Osteocyte (in vitro differentiated cells): ENCODE measurements at regions not wholly inside any gene's neighbourhood (a gene's known extent, or its start where the extent isn't known, plus 50 kb on each side); places are given as distances from the start of the nearest gene placed in this dataset.
A peak's percentile ranks its signal among the peaks of the same experiment; 100 is the strongest.
"Not testable (repeated sequence)": the region's sequence is repeated elsewhere in the genome, so short reads cannot be mapped to it uniquely, and the experiment has no call there.

Experiments
- DNase-seq: peaks from one replicate; pipeline ENCODE4 v3.0.0; 2021; ENCODE audit warnings: mixed read lengths; ENCODE audit not compliant: unreplicated experiment; ENCODE audit errors: extremely low spot score
- H3K27ac Mint-ChIP-seq: one replicate; pipeline ENCODE4 v1.8.0; 2021; ENCODE audit warnings: mild to moderate bottlenecking, mixed read lengths; ENCODE audit not compliant: unreplicated experiment
- H3K27me3 Mint-ChIP-seq: one replicate; pipeline ENCODE4 v1.8.0; 2021; ENCODE audit warnings: mixed read lengths; ENCODE audit not compliant: unreplicated experiment
- H3K36me3 Mint-ChIP-seq: one replicate; pipeline ENCODE4 v1.8.0; 2021; ENCODE audit warnings: mixed read lengths; ENCODE audit not compliant: unreplicated experiment
- H3K4me1 Mint-ChIP-seq: one replicate; pipeline ENCODE4 v1.8.0; 2021; ENCODE audit warnings: mixed read lengths; ENCODE audit not compliant: unreplicated experiment
- H3K4me3 Mint-ChIP-seq: one replicate; pipeline ENCODE4 v1.8.0; 2021; ENCODE audit warnings: mild to moderate bottlenecking, moderate library complexity, mixed read lengths; ENCODE audit not compliant: unreplicated experiment
- H3K9me3 Mint-ChIP-seq: one replicate; pipeline ENCODE4 v1.8.0; 2021; ENCODE audit warnings: mixed read lengths; ENCODE audit not compliant: unreplicated experiment

DNA sequence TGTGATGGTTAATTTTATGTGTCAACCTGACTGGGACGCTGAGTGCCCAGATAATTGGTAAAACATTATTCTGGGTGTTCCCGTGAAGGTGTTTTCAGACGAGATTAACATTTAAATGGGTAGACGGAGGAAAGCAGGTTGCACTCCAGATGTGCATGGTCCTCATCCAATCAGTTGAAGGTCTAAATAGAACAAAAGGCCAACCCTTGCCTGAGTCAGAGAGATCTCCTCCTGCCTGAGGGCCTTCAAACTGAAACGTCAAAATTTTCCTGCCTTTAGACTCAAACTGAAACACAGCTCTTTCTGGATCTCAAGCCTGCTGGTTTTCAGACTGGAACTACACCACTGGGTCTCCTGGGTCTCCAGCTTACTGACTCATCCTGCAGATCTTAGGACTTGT is 73.5 kb downstream of the NPIPA8 start:
- H3K27ac Mint-ChIP-seq, H3K27me3 Mint-ChIP-seq, DNase-seq, H3K36me3 Mint-ChIP-seq, H3K4me1 Mint-ChIP-seq, H3K4me3 Mint-ChIP-seq, H3K9me3 Mint-ChIP-seq: not testable (repeated sequence)

DNA sequence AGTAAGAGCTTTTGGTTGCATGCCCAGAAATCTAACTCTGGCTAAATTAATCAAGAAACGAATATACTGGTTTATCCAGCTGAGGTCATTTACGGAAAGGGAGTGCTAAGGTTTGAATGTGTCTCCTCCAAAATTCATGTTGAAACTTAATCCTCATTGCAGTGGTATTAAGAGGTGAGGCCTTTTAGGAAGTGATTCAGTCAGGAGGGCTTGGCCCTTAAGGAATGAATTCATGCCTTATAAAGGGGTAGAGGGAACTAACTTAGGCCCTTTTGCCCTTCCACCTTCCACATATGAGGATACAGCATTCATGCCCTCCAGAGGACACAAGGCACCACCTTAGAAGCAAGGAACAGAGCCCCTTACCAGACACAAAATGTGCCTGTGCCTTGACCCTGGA is 74.7 kb downstream of the NPIPA8 start:
- H3K27ac Mint-ChIP-seq, H3K27me3 Mint-ChIP-seq, H3K4me1 Mint-ChIP-seq, H3K9me3 Mint-ChIP-seq, DNase-seq, H3K4me3 Mint-ChIP-seq, H3K36me3 Mint-ChIP-seq: not testable (repeated sequence)

DNA sequence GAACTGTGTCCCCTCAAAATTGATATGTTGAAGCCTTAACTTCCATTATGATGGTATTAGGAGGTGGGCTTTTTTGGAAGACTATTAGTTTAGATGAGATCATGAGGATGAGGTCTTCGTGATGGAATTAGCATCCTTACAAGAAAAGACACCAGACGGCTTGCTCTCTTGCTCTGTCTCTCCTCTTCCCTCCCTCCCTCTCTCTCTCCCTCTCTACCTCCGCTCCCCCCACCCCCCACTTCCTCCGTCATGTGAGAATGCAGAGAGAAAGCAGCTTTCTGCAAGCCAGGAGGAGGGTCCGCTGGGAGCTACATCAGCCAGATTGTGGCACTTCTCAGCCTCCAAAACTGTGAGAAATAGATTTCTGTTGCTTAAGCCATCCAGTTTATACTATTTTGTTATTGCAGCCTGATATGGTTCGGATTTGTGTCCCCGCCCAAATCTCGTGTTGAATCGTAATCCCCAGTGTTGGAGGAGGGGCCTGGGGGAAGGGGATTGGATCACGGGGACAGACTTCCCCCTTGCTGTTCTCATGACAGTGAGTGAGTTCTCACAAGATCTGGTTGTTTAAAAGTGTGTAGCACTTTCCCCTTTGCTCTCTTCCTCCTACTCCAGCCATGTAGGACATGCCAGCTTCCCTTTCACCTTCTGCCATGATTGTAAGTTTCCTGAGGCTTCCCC is 76.9 kb downstream of the NPIPA8 start:
- not testable (repeated sequence) for H3K36me3 Mint-ChIP-seq, H3K9me3 Mint-ChIP-seq, H3K4me1 Mint-ChIP-seq, H3K27ac Mint-ChIP-seq, H3K4me3 Mint-ChIP-seq, DNase-seq, H3K27me3 Mint-ChIP-seq

DNA sequence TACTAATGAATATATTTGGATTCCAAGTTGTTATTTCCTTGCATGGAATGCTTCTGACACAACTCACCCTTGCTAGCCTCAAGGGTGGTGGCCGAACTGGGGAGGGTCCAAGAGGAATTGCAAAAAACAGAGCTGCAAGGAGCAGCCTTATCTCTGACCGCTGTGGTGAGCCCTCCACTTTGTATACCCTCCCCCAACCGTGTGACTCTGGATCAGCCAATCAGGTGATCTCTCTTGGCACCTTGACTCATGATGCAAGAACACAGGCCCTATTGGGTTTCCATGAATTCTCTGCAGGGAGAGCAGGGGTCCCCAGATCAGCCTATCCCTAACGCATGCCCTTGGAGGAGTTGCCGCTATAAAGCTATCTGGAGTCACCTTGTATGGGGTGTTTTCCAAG is 83.6 kb downstream of the NPIPA8 start:
- H3K27ac Mint-ChIP-seq, H3K9me3 Mint-ChIP-seq, H3K36me3 Mint-ChIP-seq, H3K4me1 Mint-ChIP-seq, H3K4me3 Mint-ChIP-seq, DNase-seq, H3K27me3 Mint-ChIP-seq: not testable (repeated sequence)

DNA sequence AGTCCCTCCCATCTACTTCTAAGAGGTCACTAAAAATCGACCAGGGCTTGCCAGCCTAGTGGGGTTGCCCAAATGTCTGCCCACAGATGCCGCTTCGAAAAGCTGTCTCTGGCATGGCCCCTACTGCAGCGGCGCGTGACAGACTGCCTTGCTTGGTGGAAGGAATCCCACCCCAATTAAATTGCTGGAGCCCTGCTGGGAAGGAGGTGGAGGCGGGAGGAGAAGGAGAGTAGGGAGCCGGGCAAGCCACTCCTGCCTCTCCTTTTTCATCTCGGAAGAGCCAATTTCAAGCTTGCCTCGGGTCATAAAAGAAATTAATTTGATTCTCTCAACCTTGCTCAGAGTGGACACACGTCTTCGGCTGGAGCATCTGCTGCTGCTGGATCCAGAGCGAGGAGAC is 106.0 kb downstream of the NPIPA8 start:
- not testable (repeated sequence) for H3K36me3 Mint-ChIP-seq, H3K27me3 Mint-ChIP-seq, H3K4me3 Mint-ChIP-seq, H3K27ac Mint-ChIP-seq, DNase-seq, H3K9me3 Mint-ChIP-seq, H3K4me1 Mint-ChIP-seq

DNA sequence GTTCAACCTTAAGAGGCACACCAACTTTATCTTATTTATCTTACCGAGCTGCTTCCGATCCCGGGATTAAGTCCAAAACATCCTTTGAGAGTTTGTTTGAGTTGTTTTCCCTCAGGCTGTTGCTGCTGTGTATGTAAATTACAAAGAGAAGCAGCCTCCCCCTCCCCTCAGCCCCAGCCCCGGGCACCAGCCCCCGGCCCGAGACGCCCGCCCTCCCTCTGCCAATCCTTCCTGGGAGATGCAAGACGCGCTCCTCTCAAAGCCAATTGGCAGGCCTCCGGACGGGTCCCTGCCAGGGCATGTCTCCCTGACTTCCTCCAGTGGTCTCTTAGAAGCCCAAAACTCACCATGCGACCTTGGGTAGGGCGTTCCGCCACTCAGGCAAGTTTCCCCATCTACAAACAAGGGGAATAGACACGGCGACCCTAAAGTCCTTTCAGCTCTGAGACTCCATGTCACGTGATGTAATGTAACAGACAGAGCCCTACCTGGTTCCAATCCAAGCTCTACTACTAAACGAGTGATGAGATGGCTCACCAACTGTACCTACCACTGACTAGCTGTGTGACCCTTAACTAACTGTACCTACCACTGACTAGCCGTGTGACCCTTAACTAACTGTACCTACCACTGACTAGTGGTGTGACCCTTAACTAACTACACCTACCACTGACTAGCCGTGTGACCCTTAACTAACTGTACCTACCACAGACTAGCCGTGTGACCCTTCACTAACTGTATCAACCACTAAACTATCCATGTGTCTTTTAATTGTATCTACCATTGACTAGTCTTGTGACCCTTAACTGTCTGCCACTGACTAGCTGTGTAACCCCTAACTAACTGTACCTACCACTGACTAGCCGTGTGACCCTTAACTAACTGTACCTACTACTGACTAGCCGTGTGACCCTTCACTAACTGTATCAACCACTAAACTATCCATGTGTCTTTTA is 114.2 kb downstream of the NPIPA8 start:
- not testable (repeated sequence) for H3K27ac Mint-ChIP-seq, H3K27me3 Mint-ChIP-seq, DNase-seq, H3K4me3 Mint-ChIP-seq, H3K4me1 Mint-ChIP-seq, H3K36me3 Mint-ChIP-seq, H3K9me3 Mint-ChIP-seq

DNA sequence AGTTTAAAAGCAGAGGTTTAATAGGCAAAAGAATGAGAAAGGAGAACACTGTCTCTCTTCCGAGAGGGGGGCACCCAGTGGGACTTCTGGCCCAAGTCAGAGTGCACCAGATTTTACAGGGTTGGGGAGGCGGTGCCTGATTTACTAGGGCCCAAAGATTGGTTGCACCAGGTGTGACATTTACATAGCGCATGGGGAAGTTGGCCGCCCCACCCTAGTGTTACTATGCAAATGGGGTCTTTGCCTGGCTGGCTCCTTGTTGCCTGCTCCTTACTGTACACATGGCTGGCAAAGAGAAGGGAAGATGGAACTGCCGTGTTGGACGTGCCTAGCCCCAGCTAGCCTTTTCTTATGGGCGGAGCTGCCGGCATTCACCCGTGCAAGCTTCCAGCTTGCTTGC is 118.8 kb downstream of the NPIPA8 start:
- H3K27me3 Mint-ChIP-seq, H3K36me3 Mint-ChIP-seq, H3K27ac Mint-ChIP-seq, DNase-seq, H3K9me3 Mint-ChIP-seq, H3K4me1 Mint-ChIP-seq, H3K4me3 Mint-ChIP-seq: not testable (repeated sequence)

DNA sequence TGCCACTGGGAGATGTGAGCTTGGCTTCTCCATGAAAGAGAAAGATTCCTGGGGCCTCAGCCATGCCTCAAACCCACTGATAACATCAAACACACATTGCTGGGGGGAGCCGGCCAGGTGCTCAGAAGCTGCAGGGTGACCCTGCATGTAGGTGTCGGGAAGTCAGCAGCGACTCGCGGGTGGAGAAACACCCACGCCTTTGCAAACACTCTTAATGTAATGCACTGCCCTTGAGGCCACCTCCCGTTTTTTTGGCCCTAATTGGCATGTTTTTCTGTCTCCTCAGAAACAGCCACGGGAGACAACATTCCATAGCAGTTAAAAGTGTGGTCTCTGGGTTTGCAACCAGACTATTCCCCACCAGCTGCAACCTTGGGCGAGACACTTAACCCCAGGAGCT is 119.7 kb downstream of the NPIPA8 start:
- not testable (repeated sequence) for H3K9me3 Mint-ChIP-seq, H3K27me3 Mint-ChIP-seq, H3K4me1 Mint-ChIP-seq, DNase-seq, H3K36me3 Mint-ChIP-seq, H3K4me3 Mint-ChIP-seq, H3K27ac Mint-ChIP-seq

DNA sequence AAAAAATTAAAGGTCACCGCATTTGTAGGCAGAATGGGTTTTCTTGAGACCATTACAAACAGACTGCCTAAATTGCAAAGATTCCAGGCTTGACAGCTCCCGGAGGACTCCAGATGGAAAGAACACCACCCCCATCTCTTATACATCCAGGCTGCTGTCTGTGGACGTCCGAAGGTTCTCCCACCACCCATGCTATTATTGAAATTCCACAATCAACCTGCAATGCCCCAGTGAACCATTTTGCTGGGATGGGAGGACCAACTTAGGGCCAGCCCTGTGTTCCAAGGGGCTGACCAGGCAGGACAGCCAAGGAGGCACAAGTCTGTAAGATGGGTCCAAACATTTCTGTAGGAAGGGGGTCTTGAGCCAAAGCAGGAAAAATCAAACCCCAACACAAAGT is 122.7 kb downstream of the NPIPA8 start:
- H3K27ac Mint-ChIP-seq, H3K9me3 Mint-ChIP-seq, H3K4me3 Mint-ChIP-seq, H3K27me3 Mint-ChIP-seq, H3K36me3 Mint-ChIP-seq, H3K4me1 Mint-ChIP-seq: not testable (repeated sequence)
- peak; percentile 82 for DNase-seq

DNA sequence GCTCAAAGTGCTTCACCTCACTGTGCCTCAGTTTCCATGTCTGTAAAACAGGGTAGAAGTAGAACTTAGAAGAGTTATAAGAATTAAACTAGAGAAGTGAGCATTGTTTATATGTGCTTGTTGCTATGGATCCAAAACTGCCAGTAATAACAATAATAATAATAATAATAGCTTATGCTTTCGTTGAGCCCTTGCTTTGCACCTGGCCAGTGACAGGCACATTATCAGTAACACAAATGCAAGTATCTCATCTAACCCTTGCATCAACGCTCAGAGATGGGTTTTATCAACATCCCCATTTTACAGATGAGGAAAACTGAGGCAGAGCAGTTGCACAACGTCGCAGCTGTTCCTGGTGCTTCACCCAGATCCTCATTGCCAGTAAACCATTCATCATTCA is 125.0 kb downstream of the NPIPA8 start:
- H3K36me3 Mint-ChIP-seq, H3K4me3 Mint-ChIP-seq, DNase-seq: not testable (repeated sequence)

DNA sequence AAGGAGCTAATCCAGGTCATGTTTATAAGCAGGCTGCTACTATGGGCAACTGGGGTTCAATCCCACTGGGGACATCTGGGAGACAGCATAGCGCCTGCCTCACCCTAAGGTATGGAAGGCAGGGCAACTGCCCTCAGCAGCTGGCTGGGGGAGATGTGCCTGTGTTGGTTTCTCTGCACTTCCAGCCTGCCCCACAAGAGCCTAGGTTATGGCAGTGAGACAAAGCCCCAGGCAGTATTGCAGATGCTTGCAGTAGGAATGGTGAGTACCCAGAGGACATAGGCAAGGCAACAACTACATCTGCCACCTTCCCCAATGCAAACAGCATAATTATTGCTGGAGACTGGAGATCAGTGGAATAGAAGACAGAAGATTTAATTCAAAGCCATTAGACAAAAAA is 131.8 kb downstream of the NPIPA8 start:
- H3K27me3 Mint-ChIP-seq, H3K27ac Mint-ChIP-seq, H3K9me3 Mint-ChIP-seq, H3K4me3 Mint-ChIP-seq, H3K4me1 Mint-ChIP-seq, H3K36me3 Mint-ChIP-seq, DNase-seq: not testable (repeated sequence)

More for the DNA sequence above, 125.0 kb downstream of the NPIPA8 start:
- H3K9me3 Mint-ChIP-seq, H3K4me1 Mint-ChIP-seq, H3K27me3 Mint-ChIP-seq, H3K27ac Mint-ChIP-seq: not testable (repeated sequence)

DNA sequence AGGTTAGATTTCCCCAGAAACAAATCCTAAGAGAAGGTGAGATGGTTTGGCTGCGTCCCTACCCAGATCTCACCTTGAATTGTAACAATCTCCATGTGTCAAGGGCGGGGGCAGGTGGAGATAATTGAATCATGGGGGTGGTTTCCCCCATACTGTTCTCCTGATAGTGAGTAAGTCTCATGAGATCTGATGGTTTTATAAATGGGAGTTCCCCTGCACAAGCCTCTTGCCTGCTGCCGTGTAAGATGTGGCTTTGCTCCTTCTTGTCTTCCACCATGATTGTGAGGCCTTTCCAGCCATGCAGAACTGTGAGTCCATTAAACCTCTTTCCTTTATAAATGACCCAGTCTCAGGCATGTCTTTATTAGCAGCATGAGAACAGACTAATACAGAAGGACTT is 132.2 kb downstream of the NPIPA8 start:
- not testable (repeated sequence) for H3K9me3 Mint-ChIP-seq

More for the DNA sequence above, 132.2 kb downstream of the NPIPA8 start:
- H3K4me3 Mint-ChIP-seq, H3K4me1 Mint-ChIP-seq, H3K27me3 Mint-ChIP-seq, DNase-seq, H3K27ac Mint-ChIP-seq, H3K36me3 Mint-ChIP-seq: not testable (repeated sequence)
